Activated T-helper 1 cell treated with anti-CD3 and anti-CD28 coated beads, Interleukin-12 subunit alpha, Interleukin-12 subunit beta, Interleukin-2, Interleukin-4 antibody, amounts not matched to agents 30 ng/mL and 10 ng/mL and 1 ng/mL, durations not matched to agents 14 hours and 24 hours and 36 hours (primary cell): ENCODE measurements at regions not wholly inside any gene's neighbourhood (a gene's known extent, or its start where the extent isn't known, plus 50 kb on each side); places are given as distances from the start of the nearest gene placed in this dataset.
"Not testable (repeated sequence)": the region's sequence is repeated elsewhere in the genome, so short reads cannot be mapped to it uniquely, and the experiment has no call there.

Experiments used
- DNase-seq: peaks from one replicate; pipeline ENCODE4 v3.0.0; 2021; ENCODE audit warnings: low spot score
- H3K27ac Mint-ChIP-seq: one replicate; pipeline ENCODE4 v1.8.0; 2021; ENCODE audit warnings: mild to moderate bottlenecking, mixed read lengths
- H3K27me3 Mint-ChIP-seq: one replicate; pipeline ENCODE4 v1.8.0; 2022; ENCODE audit warnings: mild to moderate bottlenecking, moderate library complexity, mixed read lengths; ENCODE audit not compliant: insufficient read depth
- H3K36me3 Mint-ChIP-seq: one replicate; pipeline ENCODE4 v1.8.0; 2021; ENCODE audit warnings: low read depth, mixed read lengths
- H3K4me1 Mint-ChIP-seq: one replicate; pipeline ENCODE4 v1.8.0; 2021; ENCODE audit warnings: low read depth, mixed read lengths
- H3K4me3 Mint-ChIP-seq: one replicate; pipeline ENCODE4 v1.8.0; 2021; ENCODE audit warnings: mild to moderate bottlenecking, moderate library complexity, mixed read lengths
- H3K9me3 Mint-ChIP-seq: one replicate; pipeline ENCODE4 v1.8.0; 2021; ENCODE audit warnings: mixed read lengths
- intact Hi-C: fragments of 100-400 bp; cut with micrococcal nuclease; formaldehyde crosslinking; loops from one replicate; pipeline ENCODE4 v1.15.1; 2024

- no peak for DNase-seq
- H3K4me3 Mint-ChIP-seq: no peak overlapping the region
- H3K9me3 Mint-ChIP-seq: no peaks in the 10 kb centered on the region
- peaks cover 10% of the 10 kb centered on the region for H3K4me1 Mint-ChIP-seq
- intact Hi-C loops: no loop called here
- H3K27me3 Mint-ChIP-seq: peaks cover 7% of the 10 kb centered on the region
- H3K36me3 Mint-ChIP-seq: no peaks in the 10 kb centered on the region
- no peak overlapping the region for H3K27ac Mint-ChIP-seq
Observed at GRCh38 chr17:20920095-20920814, 122.6 kb downstream of the USP22 start.

GRCh38 chr17:20920815-20921199, 122.0 kb downstream of the USP22 start:
- Mint-ChIP-seq H3K36me3 (no peaks in the 10 kb centered on the region), H3K4me1 (peaks cover 10% of the 10 kb centered on the region), H3K27ac (no peak overlapping the region), H3K4me3 (no peak overlapping the region), H3K27me3 (peaks cover 7% of the 10 kb centered on the region), H3K9me3 (no peaks in the 10 kb centered on the region)
- no peak for DNase-seq
- intact Hi-C loops: no loop called here

DNA sequence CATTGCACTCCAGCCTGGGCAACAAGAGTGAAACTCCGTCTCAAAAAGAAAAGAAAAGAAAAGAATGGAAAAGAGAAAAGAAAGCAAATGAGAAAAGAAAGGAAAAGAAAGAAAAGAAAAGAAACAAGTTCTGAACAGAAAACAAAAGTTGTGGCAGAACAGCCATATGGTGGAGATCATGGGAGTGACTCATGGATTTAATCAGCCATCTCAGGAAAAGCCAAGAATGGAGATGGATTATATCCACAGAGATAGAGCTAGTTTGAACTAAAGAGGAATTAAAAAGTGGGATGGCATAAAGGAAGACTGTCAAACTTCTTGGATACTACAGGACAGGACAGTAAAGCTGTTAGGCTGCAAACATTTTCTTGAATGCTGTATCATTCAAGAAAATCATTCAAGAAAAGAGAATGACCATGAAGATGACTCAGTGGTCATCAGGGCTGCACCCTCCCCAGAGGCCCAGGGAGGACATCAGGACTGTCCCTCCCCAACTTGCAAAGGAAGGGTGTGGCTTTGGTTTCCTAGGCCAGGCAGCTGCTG, 120.6 kb downstream of the USP22 start:
- H3K9me3 Mint-ChIP-seq: no peaks in the 10 kb centered on the region

DNA sequence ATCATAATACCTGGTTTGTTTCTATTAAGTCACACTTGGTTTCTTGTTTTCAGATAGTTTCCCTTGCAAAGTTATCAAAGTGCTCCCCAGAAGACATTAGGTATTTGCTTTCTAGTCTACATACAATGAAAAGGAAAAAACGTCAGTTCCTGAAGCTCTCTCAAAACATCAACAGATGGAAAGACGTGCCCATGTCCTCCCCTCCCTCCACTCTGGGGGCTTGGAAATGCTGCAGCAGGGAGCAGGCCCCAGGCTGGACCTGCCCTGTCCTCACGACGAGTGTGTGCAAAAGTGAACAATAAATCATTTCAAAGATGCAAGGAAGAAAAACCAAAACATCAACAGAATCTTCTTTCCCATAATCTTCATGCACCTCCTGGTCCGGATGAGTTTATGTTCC, 118.5 kb downstream of the USP22 start:
- H3K4me3 Mint-ChIP-seq: no peak overlapping the region
- no peaks in the 10 kb centered on the region for H3K9me3 Mint-ChIP-seq
- DNase-seq: no peak
- peaks cover 1% of the 10 kb centered on the region for H3K27me3 Mint-ChIP-seq
- H3K36me3 Mint-ChIP-seq: no peaks in the 10 kb centered on the region
- H3K4me1 Mint-ChIP-seq: no peaks in the 10 kb centered on the region
- H3K27ac Mint-ChIP-seq: no peak overlapping the region
- intact Hi-C loops: no loop called here

More for the DNA sequence above, 120.6 kb downstream of the USP22 start:
- Mint-ChIP-seq H3K36me3 (no peaks in the 10 kb centered on the region), H3K27me3 (peaks cover 7% of the 10 kb centered on the region), H3K27ac (no peak overlapping the region), H3K4me3 (no peak overlapping the region), H3K4me1 (no peaks in the 10 kb centered on the region)
- DNase-seq: no peak
- intact Hi-C loops: no loop called here

DNA sequence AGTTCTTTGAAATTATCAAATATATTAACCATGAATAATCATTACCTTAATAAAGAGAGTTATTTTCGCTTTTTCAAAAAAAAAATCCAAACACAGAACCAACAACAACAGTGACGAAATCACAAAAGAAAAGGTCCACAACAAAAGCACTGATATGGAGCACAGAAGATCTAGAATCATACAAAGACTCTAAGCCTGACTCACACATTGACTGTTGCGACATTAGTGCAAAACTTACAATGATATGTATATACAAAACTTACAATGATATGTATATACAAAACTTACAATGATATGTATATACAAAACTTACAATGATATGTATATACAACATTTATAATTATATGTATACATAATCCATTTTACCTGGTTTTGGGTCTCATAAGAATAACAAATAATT, 117.7 kb downstream of the USP22 start:
- no peak overlapping the region for H3K27ac Mint-ChIP-seq
- H3K27me3 Mint-ChIP-seq: peaks cover 1% of the 10 kb centered on the region
- no peaks in the 10 kb centered on the region for H3K36me3 Mint-ChIP-seq
- DNase-seq: no peak
- intact Hi-C loops: no loop called here
- H3K9me3 Mint-ChIP-seq: no peaks in the 10 kb centered on the region
- H3K4me1 Mint-ChIP-seq: no peaks in the 10 kb centered on the region
- no peak overlapping the region for H3K4me3 Mint-ChIP-seq

DNA sequence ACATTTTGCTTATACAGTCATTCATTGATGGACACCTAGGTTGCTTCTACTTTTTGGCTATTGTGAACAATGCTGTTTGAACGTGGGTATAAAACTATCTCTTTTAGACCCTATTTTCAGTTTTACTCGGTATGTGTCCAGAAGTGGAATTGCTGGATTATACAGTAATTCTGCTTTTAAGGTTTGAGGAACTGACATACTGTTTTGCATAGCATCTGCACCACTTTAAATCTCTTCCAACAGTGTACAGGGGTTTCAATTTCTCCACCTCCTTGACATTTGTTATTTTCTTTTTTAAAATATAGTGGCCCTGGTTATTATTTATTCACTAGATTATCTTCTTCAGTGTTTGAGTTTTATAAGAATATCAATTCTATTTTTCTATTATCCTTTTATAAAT, 116.9 kb downstream of the USP22 start:
- H3K27me3 Mint-ChIP-seq: peaks cover 1% of the 10 kb centered on the region
- H3K4me1 Mint-ChIP-seq: no peaks in the 10 kb centered on the region
- H3K27ac Mint-ChIP-seq: no peak overlapping the region
- intact Hi-C loops: no loop called here
- H3K9me3 Mint-ChIP-seq: no peaks in the 10 kb centered on the region
- H3K36me3 Mint-ChIP-seq: no peaks in the 10 kb centered on the region
- no peak for DNase-seq
- H3K4me3 Mint-ChIP-seq: no peak overlapping the region

DNA sequence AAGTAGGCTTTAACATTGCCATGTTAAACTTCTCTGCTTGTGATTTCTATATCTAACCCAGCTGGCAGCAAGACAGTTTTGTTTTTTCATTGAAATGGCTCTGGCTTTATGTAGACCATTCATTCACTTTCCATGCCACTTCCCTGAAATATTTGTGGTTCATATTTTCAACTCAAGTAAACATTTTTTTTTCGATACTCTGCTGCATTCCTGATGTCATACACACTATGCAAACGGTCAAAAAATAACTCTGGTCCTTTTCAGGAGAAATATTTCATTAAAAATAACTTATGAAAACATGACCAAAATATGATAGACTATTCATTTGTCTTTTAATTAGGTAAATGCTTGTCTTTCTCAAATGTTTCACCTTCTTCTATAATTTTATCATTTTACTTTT, 116.3 kb downstream of the USP22 start:
- peaks cover 1% of the 10 kb centered on the region for H3K27me3 Mint-ChIP-seq
- no peak overlapping the region for H3K27ac Mint-ChIP-seq
- DNase-seq: no peak
- H3K9me3 Mint-ChIP-seq: no peaks in the 10 kb centered on the region
- no peak overlapping the region for H3K4me3 Mint-ChIP-seq
- intact Hi-C loops: no loop called here
- H3K36me3 Mint-ChIP-seq: no peaks in the 10 kb centered on the region
- no peaks in the 10 kb centered on the region for H3K4me1 Mint-ChIP-seq

- Mint-ChIP-seq H3K9me3 (no peaks in the 10 kb centered on the region), H3K27ac (no peak overlapping the region), H3K27me3 (peaks cover 4% of the 10 kb centered on the region), H3K4me1 (no peaks in the 10 kb centered on the region), H3K4me3 (no peak overlapping the region), H3K36me3 (no peaks in the 10 kb centered on the region)
- intact Hi-C loops: no loop called here
- no peak for DNase-seq
Observed at GRCh38 chr17:20927308-20927977, 115.4 kb downstream of the USP22 start.

DNA sequence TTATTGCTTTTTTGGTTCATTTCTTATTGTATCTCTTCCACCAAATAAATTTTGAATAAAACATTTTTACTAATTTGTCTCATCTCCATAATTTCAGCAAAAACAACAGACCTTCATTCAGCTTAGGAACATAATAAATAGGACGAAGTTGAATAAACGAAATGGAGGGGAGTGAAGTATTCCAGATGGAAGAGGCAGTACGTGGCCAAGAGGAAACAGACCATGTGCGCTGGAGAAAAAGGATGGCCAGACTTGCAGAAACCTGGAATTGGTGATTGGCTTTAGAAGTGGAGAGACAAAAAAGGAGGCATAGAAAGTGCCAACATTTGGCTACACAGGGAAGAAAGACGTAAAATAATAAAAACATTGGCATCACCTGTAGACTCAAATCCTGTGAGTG, 113.5 kb downstream of the USP22 start:
- Mint-ChIP-seq H3K4me1 (no peaks in the 10 kb centered on the region), H3K4me3 (no peak overlapping the region), H3K27ac (no peak overlapping the region), H3K36me3 (no peaks in the 10 kb centered on the region), H3K27me3 (peaks cover 4% of the 10 kb centered on the region), H3K9me3 (no peaks in the 10 kb centered on the region)
- intact Hi-C loops: no loop called here
- DNase-seq: no peak

DNA sequence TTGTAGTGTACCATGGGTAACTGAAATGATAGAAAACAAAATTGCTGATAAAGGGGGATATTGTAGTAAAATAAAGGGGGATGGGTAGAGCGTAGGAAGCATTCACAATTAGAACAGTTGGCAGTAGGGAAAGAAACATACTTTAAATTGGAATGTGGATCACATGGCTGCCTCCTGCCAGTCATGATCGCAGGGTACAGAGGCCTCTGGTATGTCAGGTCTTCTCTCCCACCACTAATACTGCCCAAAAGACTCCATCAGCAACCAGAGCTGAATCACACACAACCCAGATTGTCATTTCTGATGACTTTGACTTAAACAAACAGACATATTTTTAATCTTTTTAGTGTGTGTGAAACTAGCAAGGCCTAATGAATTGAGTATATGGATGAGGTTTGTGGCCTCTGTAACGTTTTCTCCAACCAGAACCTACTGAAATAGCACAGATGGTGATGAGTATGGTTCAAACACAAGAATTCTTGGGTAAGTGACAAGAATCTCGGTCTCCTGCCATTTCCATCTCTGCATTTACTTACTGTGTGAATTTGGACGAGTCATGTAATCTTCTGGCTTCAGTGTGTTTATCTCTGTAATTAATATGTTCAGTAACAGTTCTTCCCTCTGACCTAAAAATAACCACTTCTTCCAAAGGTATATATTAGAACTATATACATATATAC, 112.6 kb downstream of the USP22 start:
- no peak overlapping the region for H3K27ac Mint-ChIP-seq
- peaks cover 4% of the 10 kb centered on the region for H3K27me3 Mint-ChIP-seq

DNA sequence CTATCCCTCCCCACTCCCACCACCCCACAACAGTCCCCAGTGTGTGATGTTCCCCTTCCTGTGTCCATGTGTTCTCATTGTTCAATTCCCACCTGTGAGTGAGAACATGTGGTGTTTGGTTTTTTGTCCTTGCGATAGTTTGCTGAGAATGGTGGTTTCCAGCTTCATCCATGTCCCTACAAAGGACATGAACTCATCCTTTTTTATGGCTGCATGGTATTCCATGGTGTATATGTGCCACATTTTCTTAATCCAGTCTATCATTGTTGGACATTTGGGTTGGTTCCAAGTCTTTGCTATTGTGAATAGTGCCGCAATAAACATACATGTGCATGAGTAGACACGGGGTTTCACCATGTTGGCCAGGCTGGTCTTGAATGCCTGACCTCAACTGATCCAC, 109.8 kb downstream of the USP22 start:
- H3K27me3 Mint-ChIP-seq, DNase-seq, H3K4me3 Mint-ChIP-seq, intact Hi-C loops, H3K4me1 Mint-ChIP-seq, H3K27ac Mint-ChIP-seq, H3K9me3 Mint-ChIP-seq, H3K36me3 Mint-ChIP-seq: not testable (repeated sequence)

More for the DNA sequence above, 112.6 kb downstream of the USP22 start:
- H3K36me3 Mint-ChIP-seq: no peaks in the 10 kb centered on the region
- H3K9me3 Mint-ChIP-seq: no peaks in the 10 kb centered on the region
- intact Hi-C loops: no loop called here
- H3K4me3 Mint-ChIP-seq: no peak overlapping the region
- H3K4me1 Mint-ChIP-seq: no peaks in the 10 kb centered on the region
- DNase-seq: no peak

DNA sequence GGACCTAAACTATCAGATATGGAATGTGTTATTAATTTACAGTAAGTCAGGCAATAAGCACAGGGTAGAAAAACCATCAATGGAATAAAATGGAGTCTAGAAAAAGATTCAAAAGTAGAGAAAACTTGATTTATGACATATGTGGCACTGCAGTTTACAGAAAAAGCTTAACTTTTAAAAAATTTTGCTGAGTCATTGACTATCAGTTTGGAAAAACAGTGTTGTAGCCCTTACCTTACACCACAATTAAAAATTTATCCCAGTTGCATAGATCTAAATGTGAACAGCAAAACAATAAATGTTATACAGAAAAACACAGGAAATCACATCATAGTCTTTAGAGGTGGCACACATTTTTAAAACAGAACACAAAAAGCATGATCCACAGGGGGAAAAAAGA, 108.5 kb downstream of the USP22 start:
- Mint-ChIP-seq H3K27ac (no peak overlapping the region), H3K27me3 (peaks cover 8% of the 10 kb centered on the region), H3K36me3 (no peaks in the 10 kb centered on the region), H3K4me1 (no peaks in the 10 kb centered on the region), H3K4me3 (no peak overlapping the region), H3K9me3 (no peaks in the 10 kb centered on the region)
- DNase-seq: no peak
- intact Hi-C loops: no loop called here

GRCh38 chr17:20935740-20936139, 107.1 kb downstream of the USP22 start:
- H3K27me3 Mint-ChIP-seq: peaks cover 8% of the 10 kb centered on the region
- no peaks in the 10 kb centered on the region for H3K4me1 Mint-ChIP-seq
- no peak overlapping the region for H3K27ac Mint-ChIP-seq
- DNase-seq: no peak
- intact Hi-C loops: no loop called here
- no peak overlapping the region for H3K4me3 Mint-ChIP-seq
- H3K9me3 Mint-ChIP-seq: no peaks in the 10 kb centered on the region
- no peaks in the 10 kb centered on the region for H3K36me3 Mint-ChIP-seq
